Naive thymus-derived CD8-positive, alpha-beta T cell (primary cell): ENCODE measurements at regions not wholly inside any gene's neighbourhood (a gene's known extent, or its start where the extent isn't known, plus 50 kb on each side); places are given as distances from the start of the nearest gene placed in this dataset.
"Not testable (repeated sequence)": the region's sequence is repeated elsewhere in the genome, so short reads cannot be mapped to it uniquely, and the experiment has no call there.

Source experiments
- ATAC-seq, 2 donors: fragments of 150-1000 bp; cut with Tn5 transposase in 1 of 2; sonication (Bioruptor Pico), chemical (Tn5 transposase) in 1 of 2; 1 replicate in 1 of 2; 2 replicates in 1 of 2; pipeline ENCODE4 v1.10.0; 2021; ENCODE audit warnings: mild to moderate bottlenecking in 2 of 2, moderate library complexity in 2 of 2
- POLR2A ChIA-PET: fragments of 350-600 bp; sonication (Branson Sonifier 250); formaldehyde crosslinking; loops from one replicate; lab custom pipeline; 2021; ENCODE audit warnings: antibody characterized with exemption; lab: Charles Lee
- DNase-seq, 10 donors: peaks; one replicate each; pipeline versions ENCODE4 v3.0.0 to v3.0.0-alpha.2; 2020 to 2022
- H3K27ac Mint-ChIP-seq, 10 donors: one replicate each; pipeline ENCODE4 v1.8.0; 2020 to 2022; ENCODE audit warnings: mild to moderate bottlenecking in 10 of 10, mixed read lengths in 10 of 10, moderate library complexity in 4 of 10, inconsistent platforms in 1 of 10
- H3K27me3 Mint-ChIP-seq, 5 donors: one replicate each; pipeline ENCODE4 v1.8.0; 2021 to 2022; ENCODE audit warnings: mixed read lengths in 5 of 5
- H3K36me3 Mint-ChIP-seq, 3 donors: one replicate each; pipeline ENCODE4 v1.8.0; 2020 to 2022; ENCODE audit warnings: mixed read lengths in 3 of 3, mild to moderate bottlenecking in 2 of 3, inconsistent platforms in 1 of 3
- H3K4me1 Mint-ChIP-seq, 4 donors: one replicate each; pipeline ENCODE4 v1.8.0; 2021 to 2022; ENCODE audit warnings: mixed read lengths in 4 of 4
- H3K4me3 Mint-ChIP-seq, 10 donors: one replicate each; pipeline ENCODE4 v1.8.0; 2020 to 2022; ENCODE audit warnings: mild to moderate bottlenecking in 10 of 10, mixed read lengths in 10 of 10, moderate library complexity in 6 of 10, inconsistent platforms in 1 of 10
- H3K9me3 Mint-ChIP-seq, 9 donors: one replicate each; pipeline ENCODE4 v1.8.0; 2020 to 2022; ENCODE audit warnings: mixed read lengths in 9 of 9, mild to moderate bottlenecking in 3 of 9, inconsistent platforms in 1 of 9, moderate library complexity in 1 of 9

GRCh38 chr20:39725513-39725912 lies 763.4 kb downstream of the DHX35 start:
- H3K4me1 Mint-ChIP-seq, H3K27me3 Mint-ChIP-seq, POLR2A ChIA-PET, ATAC-seq, H3K4me3 Mint-ChIP-seq, H3K27ac Mint-ChIP-seq, DNase-seq: not testable (repeated sequence)
- Mint-ChIP-seq H3K36me3 (peaks cover 0 to 38% (median 0%) of the 10 kb centered on the region in 3 donors), H3K9me3 (peaks cover 26 to 66% (median 53%) of the 10 kb centered on the region in 9 donors)

DNA sequence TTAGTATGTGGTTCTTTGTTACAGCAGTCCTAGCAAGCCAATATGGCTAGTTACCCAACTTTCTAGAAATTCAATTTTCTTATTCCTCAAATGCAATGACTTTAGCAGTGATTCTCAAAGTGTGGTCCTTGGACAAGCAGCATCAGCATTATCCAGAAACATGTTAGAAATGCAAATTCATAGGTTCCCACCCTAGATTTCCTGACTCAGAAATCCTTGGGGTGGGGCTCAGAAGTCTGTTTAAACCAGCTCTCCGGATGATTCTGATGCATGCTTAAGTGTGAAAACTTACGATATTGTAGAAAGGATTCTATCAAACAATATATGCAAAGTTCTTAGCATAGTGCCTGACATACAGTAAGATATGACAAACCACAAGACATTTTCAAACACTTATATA lies 757.1 kb downstream of the DHX35 start:
- no peaks in the 10 kb centered on the region for H3K4me1 Mint-ChIP-seq
- no peaks in the 10 kb centered on the region for H3K36me3 Mint-ChIP-seq
- no peak overlapping the region for H3K4me3 Mint-ChIP-seq

DNA sequence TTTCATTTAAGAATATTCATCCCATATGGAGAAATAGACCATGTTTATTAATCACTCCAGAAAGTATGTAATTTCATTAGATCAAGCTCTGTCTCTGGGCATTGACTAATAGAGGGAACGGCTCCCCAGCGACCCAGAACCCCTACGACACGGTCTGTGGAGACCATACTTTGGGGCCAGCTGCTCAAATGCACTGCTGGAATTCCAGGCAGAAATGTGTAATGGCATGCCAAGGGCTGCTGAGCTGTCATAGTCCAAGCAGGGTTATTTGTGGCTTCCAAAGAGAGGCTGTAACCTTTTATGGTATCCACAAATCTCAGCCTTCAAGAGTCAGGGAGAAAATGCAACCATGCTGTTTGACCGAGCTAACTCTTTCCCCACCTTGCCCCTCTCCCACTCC lies 755.8 kb downstream of the DHX35 start:
- Mint-ChIP-seq H3K27me3 (peaks cover 0 to 6% (median 1%) of the 10 kb centered on the region in 5 donors), H3K36me3 (no peaks in the 10 kb centered on the region), H3K27ac (no peak overlapping the region), H3K9me3 (peaks cover 0 to 12% (median 2%) of the 10 kb centered on the region in 9 donors), H3K4me1 (no peaks in the 10 kb centered on the region), H3K4me3 (no peak overlapping the region)
- no peak for ATAC-seq
- POLR2A ChIA-PET = no interaction called here
- no peak for DNase-seq

More for the DNA sequence above, 757.1 kb downstream of the DHX35 start:
- Mint-ChIP-seq H3K9me3 (peaks cover 0 to 15% (median 6%) of the 10 kb centered on the region in 9 donors), H3K27me3 (peaks cover 0 to 6% (median 0%) of the 10 kb centered on the region in 5 donors), H3K27ac (no peak overlapping the region)
- ATAC-seq (no peak), DNase-seq (no peak)
- POLR2A ChIA-PET = no interaction called here

GRCh38 chr20:39716796-39717341 lies 754.7 kb downstream of the DHX35 start:
- no peaks in the 10 kb centered on the region for H3K4me1 Mint-ChIP-seq
- no peaks in the 10 kb centered on the region for H3K36me3 Mint-ChIP-seq
- POLR2A ChIA-PET = no interaction called here
- H3K4me3 Mint-ChIP-seq = no peak overlapping the region
- no peak for ATAC-seq
- no peak for DNase-seq
- peaks cover 0 to 8% (median 0%) of the 10 kb centered on the region in 9 donors for H3K9me3 Mint-ChIP-seq
- peaks cover 0 to 2% (median 0%) of the 10 kb centered on the region in 5 donors for H3K27me3 Mint-ChIP-seq
- no peak overlapping the region for H3K27ac Mint-ChIP-seq

DNA sequence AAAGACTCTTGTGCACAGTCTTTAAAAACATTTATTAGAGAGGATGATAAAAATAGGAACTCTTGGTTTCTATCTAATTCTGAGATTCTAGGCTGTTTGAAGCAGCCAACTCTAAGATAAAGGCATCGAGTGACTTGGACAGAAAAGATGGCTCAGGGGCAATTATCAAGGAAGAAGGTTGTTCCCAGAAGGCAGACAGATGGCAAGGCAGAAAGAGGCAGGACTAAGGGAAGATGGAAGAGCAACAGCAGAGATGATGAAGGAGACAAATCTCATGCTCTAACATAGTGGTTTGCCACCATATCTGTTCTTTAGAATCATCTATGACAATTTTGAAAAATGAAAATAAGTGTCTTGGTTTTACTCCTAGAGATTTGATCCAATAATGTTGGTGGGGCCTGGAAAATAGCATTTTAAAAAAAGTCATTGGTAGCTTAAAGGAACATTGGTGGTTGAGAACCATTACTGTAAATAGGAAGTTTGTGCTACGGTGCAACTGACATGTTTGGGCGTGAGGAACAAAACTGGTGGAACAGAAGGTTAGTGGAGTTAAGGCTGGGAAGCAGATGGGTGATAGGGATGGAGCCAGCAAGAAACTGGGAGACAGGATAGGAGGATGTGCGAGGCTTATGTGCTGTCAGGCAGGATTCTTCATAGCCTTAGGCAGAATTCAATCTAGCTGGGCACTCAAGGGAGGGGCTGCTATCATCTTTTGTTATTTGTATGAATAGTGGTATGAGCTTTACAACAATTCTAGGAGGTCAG lies 751.1 kb downstream of the DHX35 start:
- Mint-ChIP-seq H3K4me1 (no peaks in the 10 kb centered on the region), H3K36me3 (no peaks in the 10 kb centered on the region), H3K4me3 (no peak overlapping the region), H3K27ac (no peak overlapping the region), H3K27me3 (peaks cover 0 to 1% (median 0%) of the 10 kb centered on the region in 5 donors), H3K9me3 (peaks cover 0 to 13% (median 0%) of the 10 kb centered on the region in 9 donors)
- DNase-seq = no peak
- no peak for ATAC-seq
- POLR2A ChIA-PET = no interaction called here

DNA sequence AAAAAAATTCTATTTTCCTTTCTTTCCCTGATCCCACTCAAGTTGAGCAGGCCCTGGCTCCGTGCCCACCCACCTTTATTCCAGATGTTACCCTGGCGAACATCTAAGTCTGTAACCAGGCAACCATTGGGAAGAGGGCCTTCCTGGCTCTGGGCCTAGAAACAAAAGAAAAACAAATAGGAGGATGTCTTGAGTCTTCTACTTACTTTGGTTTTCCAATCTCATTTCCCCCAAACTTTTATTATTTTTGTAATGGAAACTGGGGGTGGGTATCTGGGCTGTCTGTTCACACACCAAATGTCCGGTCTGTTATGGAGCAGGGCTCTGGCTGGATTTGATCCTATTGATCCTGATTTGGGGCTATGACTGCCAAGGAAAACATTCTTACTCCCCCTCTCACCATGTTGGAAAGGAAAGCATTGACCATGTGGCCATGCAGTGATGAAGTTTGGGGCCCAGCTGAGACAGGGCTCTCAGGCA lies 744.1 kb downstream of the DHX35 start:
- ATAC-seq (no peak), DNase-seq (no peak)
- Mint-ChIP-seq H3K9me3 (peaks cover 0 to 4% (median 0%) of the 10 kb centered on the region in 9 donors), H3K36me3 (no peaks in the 10 kb centered on the region), H3K4me3 (no peak overlapping the region), H3K27ac (no peak overlapping the region), H3K4me1 (no peaks in the 10 kb centered on the region), H3K27me3 (peaks cover 0 to 2% (median 1%) of the 10 kb centered on the region in 5 donors)
- POLR2A ChIA-PET = no interaction called here

DNA sequence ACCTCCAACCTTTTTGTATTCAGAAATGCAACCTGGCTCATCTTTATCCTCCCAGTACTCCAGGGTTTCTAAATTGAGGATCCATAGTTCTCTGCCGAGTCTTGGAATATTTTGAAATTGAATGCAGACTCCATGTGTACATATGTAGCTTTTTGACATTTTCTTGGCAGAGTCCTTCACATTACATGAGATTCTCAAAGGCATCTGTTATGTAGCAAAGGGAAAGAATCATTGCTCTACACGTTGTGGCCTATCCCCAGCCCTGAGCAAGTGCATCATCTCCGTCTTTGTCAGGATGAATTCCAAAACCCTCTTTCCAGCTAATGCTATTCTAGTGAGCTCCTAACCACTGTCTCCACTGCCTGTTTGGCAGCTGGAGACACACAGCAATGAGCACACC lies 742.9 kb downstream of the DHX35 start:
- no peak overlapping the region for H3K27ac Mint-ChIP-seq
- H3K4me3 Mint-ChIP-seq = no peak overlapping the region
- POLR2A ChIA-PET = no interaction called here
- H3K9me3 Mint-ChIP-seq = peaks cover 0 to 8% (median 0%) of the 10 kb centered on the region in 9 donors
- no peak for DNase-seq
- peaks cover 1 to 7% (median 3%) of the 10 kb centered on the region in 5 donors for H3K27me3 Mint-ChIP-seq
- ATAC-seq = no peak
- H3K4me1 Mint-ChIP-seq = no peaks in the 10 kb centered on the region
- no peaks in the 10 kb centered on the region for H3K36me3 Mint-ChIP-seq

DNA sequence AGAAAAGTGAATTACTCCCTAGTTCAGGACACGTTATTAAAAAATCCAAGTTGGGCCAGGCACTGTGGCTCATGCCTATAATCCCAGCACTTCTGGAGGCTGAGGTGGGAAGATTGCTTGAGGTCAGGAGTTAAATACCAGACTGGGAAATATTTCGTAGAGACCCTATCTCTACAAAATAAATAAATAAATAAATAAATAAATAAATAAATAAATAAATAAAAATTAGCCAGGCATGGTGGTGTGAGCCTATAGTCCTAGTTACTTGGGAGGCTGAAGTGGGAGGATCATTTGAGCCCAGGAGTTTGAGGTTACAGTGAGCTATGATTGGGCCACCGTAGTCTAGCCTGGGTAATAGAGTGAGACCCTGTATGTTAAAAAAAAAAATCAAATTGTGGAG lies 741.2 kb downstream of the DHX35 start:
- H3K36me3 Mint-ChIP-seq = not testable (repeated sequence)

GRCh38 chr20:39702701-39703349 lies 740.7 kb downstream of the DHX35 start:
- no peaks in the 10 kb centered on the region for H3K4me1 Mint-ChIP-seq
- no peak overlapping the region for H3K27ac Mint-ChIP-seq
- H3K36me3 Mint-ChIP-seq = no peaks in the 10 kb centered on the region
- no peak overlapping the region for H3K4me3 Mint-ChIP-seq
- DNase-seq (no peak), ATAC-seq (no peak)
- POLR2A ChIA-PET = no interaction called here
- peaks cover 1 to 10% (median 4%) of the 10 kb centered on the region in 5 donors for H3K27me3 Mint-ChIP-seq
- peaks cover 0 to 10% (median 0%) of the 10 kb centered on the region in 9 donors for H3K9me3 Mint-ChIP-seq

More for the DNA sequence above, 741.2 kb downstream of the DHX35 start:
- H3K4me1 Mint-ChIP-seq, H3K9me3 Mint-ChIP-seq, H3K4me3 Mint-ChIP-seq, H3K27me3 Mint-ChIP-seq, DNase-seq, POLR2A ChIA-PET, H3K27ac Mint-ChIP-seq, ATAC-seq: not testable (repeated sequence)

DNA sequence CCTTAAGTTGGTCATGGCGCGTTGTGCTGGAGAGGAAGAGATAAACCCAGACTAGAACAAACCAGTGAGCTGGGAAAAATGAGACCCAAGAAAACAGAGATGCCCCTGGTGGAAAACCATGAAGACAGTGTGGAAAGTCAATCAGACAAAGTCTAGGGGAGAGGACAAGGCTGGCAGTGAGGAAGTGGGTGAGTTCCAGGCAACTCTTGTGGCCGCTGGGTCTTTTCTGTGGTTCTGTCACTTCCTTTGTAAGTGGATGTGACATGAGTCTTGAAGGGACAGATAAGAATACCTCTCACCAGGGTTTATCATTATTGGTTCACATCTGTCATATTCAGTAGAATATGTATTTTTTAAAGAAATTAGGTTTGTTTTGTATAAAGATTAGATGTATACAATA lies 738.4 kb downstream of the DHX35 start:
- peaks cover 1 to 10% (median 5%) of the 10 kb centered on the region in 5 donors for H3K27me3 Mint-ChIP-seq
- H3K4me3 Mint-ChIP-seq = no peak overlapping the region
- POLR2A ChIA-PET = no interaction called here
- H3K27ac Mint-ChIP-seq = no peak overlapping the region
- ATAC-seq (no peak), DNase-seq (no peak)
- H3K36me3 Mint-ChIP-seq = no peaks in the 10 kb centered on the region
- H3K4me1 Mint-ChIP-seq = no peaks in the 10 kb centered on the region
- H3K9me3 Mint-ChIP-seq = peaks cover 0 to 19% (median 0%) of the 10 kb centered on the region in 9 donors

DNA sequence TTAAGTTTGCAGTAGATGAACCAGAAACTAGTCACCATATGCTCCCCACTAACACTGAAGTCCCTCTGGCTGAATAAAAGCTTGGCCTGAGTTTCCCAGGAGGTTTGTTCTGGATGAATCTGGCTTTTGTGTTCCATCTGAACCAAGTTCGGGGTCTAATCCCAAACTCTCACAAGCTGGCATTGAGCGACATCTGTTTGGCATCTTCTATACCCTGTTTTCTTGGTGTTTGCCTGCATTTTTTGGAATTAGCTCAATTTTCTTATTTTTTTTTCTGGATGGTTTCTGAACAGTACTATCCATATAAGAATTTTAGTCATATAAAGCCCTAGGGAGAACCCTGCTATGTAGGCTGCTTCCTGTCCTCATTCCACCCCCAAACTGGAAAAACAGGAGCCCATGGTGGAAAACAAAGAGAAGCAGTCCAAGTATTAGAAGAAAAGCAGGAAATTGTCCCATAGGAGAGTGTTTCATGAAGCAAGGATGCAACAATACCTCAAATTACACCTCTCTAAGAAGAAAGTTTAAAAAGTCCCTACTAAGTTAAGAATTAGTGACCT lies 737.1 kb downstream of the DHX35 start:
- Mint-ChIP-seq H3K27me3 (peaks cover 1 to 10% (median 5%) of the 10 kb centered on the region in 5 donors), H3K4me1 (no peaks in the 10 kb centered on the region), H3K4me3 (no peak overlapping the region), H3K9me3 (peaks cover 0 to 19% (median 2%) of the 10 kb centered on the region in 9 donors), H3K36me3 (no peaks in the 10 kb centered on the region), H3K27ac (no peak overlapping the region)
- no peak for ATAC-seq
- POLR2A ChIA-PET = no interaction called here
- no peak for DNase-seq

DNA sequence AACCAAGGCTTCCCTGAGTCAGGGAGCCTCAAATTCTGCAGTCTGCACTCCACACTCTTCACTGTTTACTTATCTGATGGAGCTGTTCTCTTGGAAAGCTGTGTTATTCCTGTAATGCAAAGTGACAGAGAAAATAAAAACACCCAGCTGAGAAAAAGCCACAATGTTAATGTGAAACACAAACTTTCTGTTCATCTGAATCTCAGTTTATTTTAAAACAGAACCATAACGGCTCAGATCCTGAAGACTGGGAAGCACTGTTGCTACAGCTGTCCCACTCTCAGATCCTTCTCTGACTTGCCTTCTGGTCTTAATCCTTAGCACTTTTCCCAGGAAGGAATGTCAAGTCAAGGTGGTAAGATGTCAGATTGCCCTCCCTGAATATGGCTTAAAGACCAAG lies 736.6 kb downstream of the DHX35 start:
- ATAC-seq = no peak
- Mint-ChIP-seq H3K27ac (no peak overlapping the region), H3K27me3 (peaks cover 1 to 10% (median 5%) of the 10 kb centered on the region in 5 donors), H3K4me3 (no peak overlapping the region), H3K36me3 (no peaks in the 10 kb centered on the region), H3K4me1 (no peaks in the 10 kb centered on the region), H3K9me3 (peaks cover 0 to 19% (median 2%) of the 10 kb centered on the region in 9 donors)
- DNase-seq = no peak
- POLR2A ChIA-PET = no interaction called here
